GM12878 (cell line): ENCODE measurements at regions not wholly inside any gene's neighbourhood (a gene's known extent, or its start where the extent isn't known, plus 50 kb on each side); places are given as distances from the start of the nearest gene placed in this dataset.

Source experiments
- CHD2 ChIP-seq: IDR thresholded peaks from 2 replicates; pipeline ENCODE4 v1.6.1; 2011; ENCODE audit warnings: low read depth, low read length, improper control_type of control experiment, borderline replicate concordance
- E4F1 ChIP-seq: fragments of 450-650 bp; IDR thresholded peaks from 2 replicates; pipeline ENCODE4 v1.6.1; 2018; ENCODE audit warnings: borderline replicate concordance, mild to moderate bottlenecking; ENCODE audit not compliant: partially characterized antibody
- NRF1 ChIP-seq: conservative IDR thresholded peaks from 2 replicates; pipeline ENCODE4 v1.6.1; 2011; ENCODE audit warnings: mild to moderate bottlenecking, low read depth, low read length, improper control_type of control experiment
- POLR2A ChIP-seq: IDR thresholded peaks from 2 replicates; pipeline ENCODE4 v1.6.1; 2011; ENCODE audit warnings: low read depth, mild to moderate bottlenecking, low read length
- ZBTB11 ChIP-seq: fragments of 450-650 bp; formaldehyde crosslinking; IDR thresholded peaks from 2 replicates; pipeline ENCODE4 v1.5.0; 2022; ENCODE audit warnings: mild to moderate bottlenecking, missing genetic modification characterization

GRCh38 chr1:79777481-79778219 lies 771.1 kb upstream of the ADGRL4 start:
- TF ChIP-seq NRF1 (no peak), ZBTB11 (CRISPR knock-in tag) (no peak), E4F1 (no peak), CHD2 (no peak), POLR2A (no peak)
